HL-60 (cell line): ENCODE measurements at regions not wholly inside any gene's neighbourhood (a gene's known extent, or its start where the extent isn't known, plus 50 kb on each side); places are given as distances from the start of the nearest gene placed in this dataset.

Experiments used
- CTCF ChIP-seq: IDR thresholded peaks from one replicate; pipeline ENCODE4 v1.5.1; 2011; ENCODE audit warnings: low read length, control low read depth, inconsistent platforms; ENCODE audit not compliant: insufficient read depth
- GABPA ChIP-seq: IDR thresholded peaks from 2 replicates; pipeline ENCODE4 v1.6.1; 2012; ENCODE audit warnings: low read depth
- POLR2AphosphoS5 ChIP-seq: IDR thresholded peaks from 2 replicates; pipeline ENCODE4 v1.6.1; 2012; ENCODE audit warnings: low read depth

GRCh38 chr18:72091369-72091768 lies 452.8 kb downstream of the CBLN2 start:
- TF ChIP-seq CTCF (no peak), GABPA (no peak), POLR2AphosphoS5 (no peak)
